Smooth muscle cell (in vitro differentiated cells): ENCODE measurements at regions not wholly inside any gene's neighbourhood (a gene's known extent, or its start where the extent isn't known, plus 50 kb on each side); places are given as distances from the start of the nearest gene placed in this dataset.

Experiments used
- DNase-seq: peaks from one replicate; lab custom pipeline; 2025; ENCODE audit not compliant: unreplicated experiment; lab: John Stamatoyannopoulos, UW
- H2AFZ ChIP-seq: fragments of 200-600 bp; sonication (generic); 2 replicates; pipeline ENCODE4 v1.6.0; 2016; ENCODE audit warnings: antibody characterized with exemption, low read depth, mild to moderate bottlenecking
- H3F3A ChIP-seq: fragments of 200-600 bp; sonication (generic); 2 replicates; pipeline ENCODE4 v1.6.0; 2017; ENCODE audit warnings: antibody characterized with exemption, low read depth
- H3K27ac ChIP-seq: fragments of 200-600 bp; sonication (generic); 2 replicates; pipeline ENCODE4 v1.5.1; 2016; ENCODE audit warnings: low read depth, mild to moderate bottlenecking
- H3K27me3 ChIP-seq: fragments of 200-600 bp; sonication (generic); 2 replicates; pipeline ENCODE4 v1.6.1; 2016; ENCODE audit warnings: low read depth, mild to moderate bottlenecking
- H3K36me3 ChIP-seq: fragments of 200-600 bp; sonication (generic); 2 replicates; pipeline ENCODE4 v1.5.1; 2016; ENCODE audit warnings: low read depth
- H3K4me1 ChIP-seq: fragments of 200-600 bp; sonication (generic); 2 replicates; pipeline ENCODE4 v1.5.1; 2016; ENCODE audit warnings: low read depth
- H3K4me2 ChIP-seq: fragments of 200-600 bp; sonication (generic); 2 replicates; pipeline ENCODE4 v1.6.0; 2016; ENCODE audit warnings: mild to moderate bottlenecking
- H3K4me3 ChIP-seq: fragments of 200-600 bp; sonication (generic); 2 replicates; pipeline ENCODE4 v1.5.1; 2016; ENCODE audit warnings: mild to moderate bottlenecking
- H3K79me2 ChIP-seq: fragments of 200-600 bp; sonication (generic); 2 replicates; pipeline ENCODE4 v1.6.0; 2016; ENCODE audit warnings: low read depth, mild to moderate bottlenecking
- H3K9ac ChIP-seq: fragments of 200-600 bp; sonication (generic); 2 replicates; pipeline ENCODE4 v1.6.0; 2016; ENCODE audit warnings: low read depth
- H3K9me3 ChIP-seq: fragments of 200-600 bp; sonication (generic); replicated peaks from 2 replicates; pipeline ENCODE4 v1.5.1; 2016; ENCODE audit warnings: low read depth
- H4K20me1 ChIP-seq: fragments of 200-600 bp; sonication (generic); 2 replicates; pipeline ENCODE4 v1.6.0; 2016; ENCODE audit warnings: low read depth
- CTCF ChIP-seq: fragments of 200-600 bp; sonication (generic); IDR thresholded peaks from 2 replicates; pipeline ENCODE4 v1.5.1; 2017; ENCODE audit warnings: borderline replicate concordance, mild to moderate bottlenecking, antibody characterized with exemption; ENCODE audit not compliant: insufficient read depth, poor library complexity, severe bottlenecking
- WGBS: methylation state at CpG from one replicate; pipeline ENCODE4 v1.1.7; 2016; ENCODE audit warnings: low lambda C conversion rate; 5-methylcytosine and 5-hydroxymethylcytosine counted together

GRCh38 chr3:81416812-81417211 lies 344.6 kb downstream of the GBE1 start:
- no peak for DNase-seq
- H3K9ac ChIP-seq, result no peak overlapping the region
- TF ChIP-seq CTCF, result no peak
- H3K4me3 ChIP-seq, result no peak overlapping the region
- H3K27ac ChIP-seq, result no peak overlapping the region
- no peaks in the 10 kb centered on the region for H3K4me1 ChIP-seq
- H3K79me2 ChIP-seq, result no peaks in the 10 kb centered on the region
- no peak overlapping the region for H3K4me2 ChIP-seq
- no peaks in the 10 kb centered on the region for H3F3A ChIP-seq
- H2AFZ ChIP-seq, result no peak overlapping the region
- no peaks in the 10 kb centered on the region for H3K36me3 ChIP-seq
- H3K9me3 ChIP-seq, result no peaks in the 10 kb centered on the region
- 92% methylated on average over 2 of the region's 2 CpGs for WGBS
- H4K20me1 ChIP-seq, result no peaks in the 10 kb centered on the region
- H3K27me3 ChIP-seq, result no peaks in the 10 kb centered on the region

GRCh38 chr3:81406318-81406717 lies 355.1 kb downstream of the GBE1 start:
- Histone ChIP-seq H3K27ac (no peak overlapping the region), H3K9me3 (no peaks in the 10 kb centered on the region), H3K9ac (no peak overlapping the region), H3K4me1 (no peaks in the 10 kb centered on the region), H3K4me2 (no peak overlapping the region), H3K4me3 (no peak overlapping the region), H3F3A (no peaks in the 10 kb centered on the region), H3K36me3 (no peaks in the 10 kb centered on the region), H2AFZ (no peak overlapping the region), H3K27me3 (no peaks in the 10 kb centered on the region), H4K20me1 (no peaks in the 10 kb centered on the region), H3K79me2 (no peaks in the 10 kb centered on the region)
- no peak for DNase-seq
- no peak for TF ChIP-seq CTCF
- WGBS, result 61% methylated on average over 1 of the region's 1 CpG

- Histone ChIP-seq H3K4me3 (no peak overlapping the region), H3F3A (no peaks in the 10 kb centered on the region), H3K4me2 (no peak overlapping the region), H2AFZ (no peak overlapping the region), H3K27me3 (no peaks in the 10 kb centered on the region), H4K20me1 (no peaks in the 10 kb centered on the region), H3K9ac (no peak overlapping the region), H3K4me1 (no peaks in the 10 kb centered on the region), H3K27ac (no peak overlapping the region), H3K36me3 (no peaks in the 10 kb centered on the region), H3K9me3 (no peaks in the 10 kb centered on the region), H3K79me2 (no peaks in the 10 kb centered on the region)
- 66% methylated on average over 7 of the region's 7 CpGs for WGBS
- no peak for DNase-seq
- no peak for TF ChIP-seq CTCF
Measured at GRCh38 chr3:81395739-81396513, 365.5 kb downstream of the GBE1 start.
